C4-2B (cell line): ENCODE measurements at regions not wholly inside any gene's neighbourhood (a gene's known extent, or its start where the extent isn't known, plus 50 kb on each side); places are given as distances from the start of the nearest gene placed in this dataset.
"Not testable (repeated sequence)": the region's sequence is repeated elsewhere in the genome, so short reads cannot be mapped to it uniquely, and the experiment has no call there.

Experiments
- H3K27ac ChIP-seq: fragments of 450-650 bp; 2 replicates; pipeline ENCODE4 v1.5.1; 2017
- CTCF ChIP-seq: fragments of 450-650 bp; conservative IDR thresholded peaks from 2 replicates; pipeline ENCODE4 v1.5.1; 2017; ENCODE audit warnings: mild to moderate bottlenecking
- ZFX ChIP-seq: fragments of 450-650 bp; IDR thresholded peaks from 2 replicates; pipeline ENCODE4 v1.6.1; 2017

- TF ChIP-seq CTCF, result no peak
- TF ChIP-seq ZFX, result no peak
- H3K27ac ChIP-seq, result no peak overlapping the region
These were observed 156.1 kb downstream of the IGLL1 start for GRCh38 chr22:23424031-23424430.

GRCh38 chr22:23422281-23422680 is 157.8 kb downstream of the IGLL1 start:
- H3K27ac ChIP-seq, result not testable (repeated sequence)

GRCh38 chr22:23421300-23421699 is 158.8 kb downstream of the IGLL1 start:
- H3K27ac ChIP-seq, result not testable (repeated sequence)

GRCh38 chr22:23419931-23420330 is 160.2 kb downstream of the IGLL1 start:
- H3K27ac ChIP-seq, result no peak overlapping the region
- TF ChIP-seq CTCF (no peak), ZFX (no peak)

- no peak overlapping the region for H3K27ac ChIP-seq
- TF ChIP-seq CTCF (no peak), ZFX (no peak)
These were observed 160.9 kb downstream of the IGLL1 start for GRCh38 chr22:23419171-23419570.

GRCh38 chr22:23418159-23418788 is 161.8 kb downstream of the IGLL1 start:
- TF ChIP-seq CTCF (no peak), ZFX (no peak)
- no peak overlapping the region for H3K27ac ChIP-seq

GRCh38 chr22:23417327-23417726 is 162.8 kb downstream of the IGLL1 start:
- H3K27ac ChIP-seq, result not testable (repeated sequence)

- H3K27ac ChIP-seq, result not testable (repeated sequence)
These were observed 163.9 kb downstream of the IGLL1 start for GRCh38 chr22:23416169-23416690.

GRCh38 chr22:23415490-23415851 is 164.6 kb downstream of the IGLL1 start:
- TF ChIP-seq CTCF (no peak), ZFX (no peak)
- H3K27ac ChIP-seq, result no peak overlapping the region
